H9 (cell line): ENCODE measurements at regions not wholly inside any gene's neighbourhood (a gene's known extent, or its start where the extent isn't known, plus 50 kb on each side); places are given as distances from the start of the nearest gene placed in this dataset.

Experiments
- DNase-seq: peaks from one replicate; pipeline ENCODE4 v3.0.0-alpha.2; 2017
- H2AFZ ChIP-seq: one replicate; pipeline ENCODE4 v1.6.1; 2013; ENCODE audit warnings: mild to moderate bottlenecking, low read length, control low read depth, moderate library complexity
- H2AK5ac ChIP-seq: 2 replicates; pipeline ENCODE4 v1.6.1; 2013; ENCODE audit warnings: low read length, control low read depth, mixed read lengths; ENCODE audit not compliant: insufficient read length
- H2BK120ac ChIP-seq: one replicate; pipeline ENCODE4 v1.6.1; 2013; ENCODE audit warnings: low read depth, mild to moderate bottlenecking, low read length, control low read depth, inconsistent platforms; ENCODE audit not compliant: poor library complexity, severe bottlenecking
- H2BK12ac ChIP-seq: 2 replicates; pipeline ENCODE4 v1.6.1; 2013; ENCODE audit warnings: low read length, control low read depth, mixed read lengths, low read depth; ENCODE audit not compliant: insufficient read length
- H2BK15ac ChIP-seq: 2 replicates; pipeline ENCODE4 v1.6.1; 2013; ENCODE audit warnings: low read depth, low read length, control low read depth
- H2BK20ac ChIP-seq: one replicate; pipeline ENCODE4 v1.6.1; 2013; ENCODE audit warnings: low read depth, mild to moderate bottlenecking, low read length, control low read depth, inconsistent platforms; ENCODE audit not compliant: poor library complexity, severe bottlenecking
- H2BK5ac ChIP-seq: 2 replicates; pipeline ENCODE4 v1.6.1; 2013; ENCODE audit warnings: low read length, control low read depth, mixed read lengths; ENCODE audit not compliant: insufficient read length
- H3K14ac ChIP-seq: 2 replicates; pipeline ENCODE4 v1.6.1; 2013; ENCODE audit warnings: low read length, control low read depth; ENCODE audit not compliant: insufficient read depth
- H3K18ac ChIP-seq: 2 replicates; pipeline ENCODE4 v1.6.1; 2013; ENCODE audit warnings: low read depth, mild to moderate bottlenecking, mixed read lengths, low read length, control low read depth; ENCODE audit not compliant: insufficient read length
- H3K23ac ChIP-seq: 2 replicates; pipeline ENCODE4 v1.6.1; 2013; ENCODE audit warnings: low read length, control low read depth, mixed read lengths, low read depth; ENCODE audit not compliant: insufficient read length
- H3K23me2 ChIP-seq: 2 replicates; pipeline ENCODE4 v1.6.1; 2013; ENCODE audit warnings: low read depth, mild to moderate bottlenecking, mixed read lengths, low read length, control low read depth; ENCODE audit not compliant: insufficient read length, poor library complexity, severe bottlenecking
- H3K27ac ChIP-seq: 2 replicates; pipeline ENCODE4 v1.5.1; 2013; ENCODE audit warnings: low read length, control low read depth, mixed read lengths, low read depth; ENCODE audit not compliant: insufficient read length
- H3K27me3 ChIP-seq: 2 replicates; pipeline ENCODE4 v1.6.1; 2013; ENCODE audit warnings: low read length, control low read depth, inconsistent platforms; ENCODE audit not compliant: insufficient read depth
- H3K4ac ChIP-seq: 2 replicates; pipeline ENCODE4 v1.6.1; 2013; ENCODE audit warnings: low read depth, mild to moderate bottlenecking, control low read depth, inconsistent platforms, low read length, moderate library complexity
- H3K4me1 ChIP-seq: 2 replicates; pipeline ENCODE4 v1.6.1; 2013; ENCODE audit warnings: low read length, control low read depth, inconsistent platforms; ENCODE audit not compliant: insufficient read depth
- H3K4me2 ChIP-seq: 2 replicates; pipeline ENCODE4 v1.6.1; 2013; ENCODE audit warnings: low read length, control low read depth, mixed read lengths; ENCODE audit not compliant: insufficient read length, insufficient read depth
- H3K56ac ChIP-seq: 2 replicates; pipeline ENCODE4 v1.6.1; 2013; ENCODE audit warnings: low read depth, mild to moderate bottlenecking, mixed read lengths, low read length, control low read depth; ENCODE audit not compliant: insufficient read length
- H3K79me1 ChIP-seq: 2 replicates; pipeline ENCODE4 v1.6.1; 2013; ENCODE audit warnings: low read depth, mild to moderate bottlenecking, moderate library complexity, low read length, control low read depth, inconsistent platforms; ENCODE audit not compliant: insufficient read depth, poor library complexity, severe bottlenecking
- H3K79me2 ChIP-seq: 2 replicates; pipeline ENCODE4 v1.6.1; 2013; ENCODE audit warnings: low read length, control low read depth, inconsistent platforms; ENCODE audit not compliant: insufficient read depth
- H3K9ac ChIP-seq: 2 replicates; pipeline ENCODE4 v1.6.1; 2013; ENCODE audit warnings: low read length, control low read depth, mixed read lengths; ENCODE audit not compliant: insufficient read length; ENCODE audit errors: extremely low read depth
- H3K9me3 ChIP-seq: one replicate; pipeline ENCODE4 v1.6.1; 2013; ENCODE audit warnings: low read depth, low read length, inconsistent platforms; ENCODE audit not compliant: control insufficient read depth
- H3T11ph ChIP-seq: one replicate; pipeline ENCODE4 v1.6.1; 2013; ENCODE audit warnings: mild to moderate bottlenecking, low read length, control low read depth, inconsistent platforms
- H4K20me1 ChIP-seq: one replicate; pipeline ENCODE4 v1.6.1; 2013; ENCODE audit not compliant: control insufficient read depth, insufficient read length, insufficient read depth
- H4K5ac ChIP-seq: 2 replicates; pipeline ENCODE4 v1.6.1; 2013; ENCODE audit warnings: low read depth, mild to moderate bottlenecking, mixed read lengths, low read length, control low read depth; ENCODE audit not compliant: insufficient read length
- H4K8ac ChIP-seq: replicated peaks from 2 replicates; pipeline ENCODE4 v1.6.1; 2013; ENCODE audit warnings: low read length, control low read depth, mixed read lengths, low read depth; ENCODE audit not compliant: insufficient read length
- H4K91ac ChIP-seq: 2 replicates; pipeline ENCODE4 v1.6.1; 2013; ENCODE audit warnings: low read depth, mild to moderate bottlenecking, moderate library complexity, mixed read lengths, low read length, control low read depth; ENCODE audit not compliant: insufficient read length
- H3K27ac Mint-ChIP-seq, 3 experiments: 2 replicates in 2 of 3; 3 replicates in 1 of 3; pipeline ENCODE4 v1.8.0; 2020 to 2021; ENCODE audit warnings: mixed read lengths in 3 of 3, mild to moderate bottlenecking in 1 of 3, moderate library complexity in 1 of 3
- H3K27me3 Mint-ChIP-seq: 2 replicates; pipeline ENCODE4 v1.8.0; 2021; ENCODE audit warnings: low read depth, mild to moderate bottlenecking, moderate library complexity, mixed read lengths
- H3K36me3 Mint-ChIP-seq, 3 experiments: 2 replicates in 2 of 3; 3 replicates in 1 of 3; pipeline ENCODE4 v1.8.0; 2020 to 2021; ENCODE audit warnings: low read depth in 3 of 3, mixed read lengths in 3 of 3; ENCODE audit not compliant: insufficient read depth in 1 of 3
- H3K4me1 Mint-ChIP-seq, 2 experiments: 2 replicates each; pipeline ENCODE4 v1.8.0; 2020; ENCODE audit warnings: mixed read lengths in 2 of 2
- H3K4me3 Mint-ChIP-seq, 2 experiments: 2 replicates in 1 of 2; 3 replicates in 1 of 2; pipeline ENCODE4 v1.8.0; 2020 to 2021; ENCODE audit warnings: mild to moderate bottlenecking in 2 of 2, mixed read lengths in 2 of 2, moderate library complexity in 1 of 2
- H3K9me3 Mint-ChIP-seq, 2 experiments: 2 replicates in 1 of 2; 3 replicates in 1 of 2; pipeline ENCODE4 v1.8.0; 2020; ENCODE audit warnings: mild to moderate bottlenecking in 2 of 2, mixed read lengths in 2 of 2, moderate library complexity in 1 of 2
- CTCF ChIP-seq: fragments of 200-600 bp; sonication (generic); conservative IDR thresholded peaks from 3 replicates; pipeline ENCODE4 v1.8.0; 2021; ENCODE audit warnings: antibody characterized with exemption, mild to moderate bottlenecking
- WGBS: extraction: QIAGEN DNeasy Blood & Tissue Kit; methylation state at CpG from one replicate; pipeline ENCODE4 v1.1.7; 2013; ENCODE audit warnings: missing lambda C conversion rate, low lambda C conversion rate, mixed read lengths; ENCODE audit not compliant: insufficient read length; ENCODE audit errors: extremely low coverage; 5-methylcytosine and 5-hydroxymethylcytosine counted together

GRCh38 chr2:215597577-215597976 is 161.7 kb upstream of the FN1 start:
- no peaks in the 10 kb centered on the region for H3K27me3 Mint-ChIP-seq
- Histone ChIP-seq H3K27me3 (no peaks in the 10 kb centered on the region), H2BK5ac (no peak overlapping the region), H3K4me1 (no peaks in the 10 kb centered on the region), H3K9ac (no peak overlapping the region), H2BK15ac (no peak overlapping the region), H2AFZ (no peak overlapping the region), H3K9me3 (no peaks in the 10 kb centered on the region), H3K18ac (no peak overlapping the region), H4K91ac (no peak overlapping the region), H4K5ac (no peak overlapping the region), H3K56ac (no peak overlapping the region), H3K14ac (no peak overlapping the region), H2BK120ac (no peak overlapping the region), H3K23ac (no peak overlapping the region), H3K4me2 (no peak overlapping the region), H3K4ac (no peak overlapping the region), H3K79me2 (no peaks in the 10 kb centered on the region), H3T11ph (no peak overlapping the region), H4K8ac (no peak overlapping the region), H2AK5ac (no peak overlapping the region), H2BK12ac (no peak overlapping the region), H3K79me1 (no peaks in the 10 kb centered on the region), H4K20me1 (no peaks in the 10 kb centered on the region), H3K27ac (no peak overlapping the region), H2BK20ac (no peak overlapping the region), H3K23me2 (no peaks in the 10 kb centered on the region)
- H3K36me3 Mint-ChIP-seq, result no peaks in the 10 kb centered on the region
- TF ChIP-seq CTCF, result no peak
- H3K4me1 Mint-ChIP-seq, result peaks cover 4 to 6% of the 10 kb centered on the region in 2 experiments; a peak in 2 of 4 replicates
- no CpG with 5 or more reads among the region's 3 CpGs for WGBS
- H3K9me3 Mint-ChIP-seq, result peaks cover 0 to 2% of the 10 kb centered on the region in 2 experiments; a peak in 1 of 5 replicates
- H3K4me3 Mint-ChIP-seq, result no peak overlapping the region; a peak in 1 of 5 replicates
- no peak overlapping the region; a peak in 1 of 7 replicates for H3K27ac Mint-ChIP-seq
- no peak for DNase-seq
